Middle frontal gyrus (tissue), 1 donor: ENCODE measurements at regions not wholly inside any gene's neighbourhood (a gene's known extent, or its start where the extent isn't known, plus 50 kb on each side); places are given as distances from the start of the nearest gene placed in this dataset.
"Not testable (repeated sequence)": the region's sequence is repeated elsewhere in the genome, so short reads cannot be mapped to it uniquely, and the experiment has no call there.

Source experiments
- DNase-seq: peaks from one replicate; pipeline ENCODE4 v3.0.0-alpha.2; 2015; ENCODE audit warnings: low spot score; ENCODE audit errors: extremely low spot score

- no peak for DNase-seq
Measured at GRCh38 chr11:87878373-87878825, 296.8 kb downstream of the RAB38 start.

- DNase-seq: no peak
Measured at GRCh38 chr11:87871056-87871455, 304.2 kb downstream of the RAB38 start.

GRCh38 chr11:87870086-87870485, 305.2 kb downstream of the RAB38 start:
- DNase-seq: no peak

GRCh38 chr11:87866951-87867350, 308.3 kb downstream of the RAB38 start:
- no peak for DNase-seq

- DNase-seq: no peak
Measured at GRCh38 chr11:87861030-87861429, 314.2 kb downstream of the RAB38 start.

GRCh38 chr11:87859636-87860035, 315.6 kb downstream of the RAB38 start:
- DNase-seq: no peak

GRCh38 chr11:87851827-87852226, 323.4 kb downstream of the RAB38 start:
- no peak for DNase-seq

GRCh38 chr11:87851234-87851633, 324.0 kb downstream of the RAB38 start:
- no peak for DNase-seq

- no peak for DNase-seq
Measured at GRCh38 chr11:87849216-87849615, 326.0 kb downstream of the RAB38 start.

GRCh38 chr11:87840786-87841185, 334.5 kb downstream of the RAB38 start:
- no peak for DNase-seq

GRCh38 chr11:87832211-87832610, 343.0 kb downstream of the RAB38 start:
- no peak for DNase-seq

GRCh38 chr11:87820011-87820410, 355.2 kb downstream of the RAB38 start:
- no peak for DNase-seq

- peak; percentile 70 for DNase-seq
Measured at GRCh38 chr11:87819151-87819550, 356.1 kb downstream of the RAB38 start.

- no peak for DNase-seq
Measured at GRCh38 chr11:87812571-87813365, 362.5 kb downstream of the RAB38 start.

GRCh38 chr11:87810486-87810885, 364.8 kb downstream of the RAB38 start:
- DNase-seq: no peak

- DNase-seq: no peak
Measured at GRCh38 chr11:87809256-87809655, 366.0 kb downstream of the RAB38 start.

GRCh38 chr11:87804176-87804575, 371.1 kb downstream of the RAB38 start:
- no peak for DNase-seq

- DNase-seq: no peak
Measured at GRCh38 chr11:87803748-87804147, 371.5 kb downstream of the RAB38 start.

GRCh38 chr11:87784862-87785261, 390.4 kb downstream of the RAB38 start:
- DNase-seq: not testable (repeated sequence)

- no peak for DNase-seq
Measured at GRCh38 chr11:87780068-87780413, 395.2 kb downstream of the RAB38 start.

- DNase-seq: no peak
Measured at GRCh38 chr11:87779276-87780067, 395.8 kb downstream of the RAB38 start.

GRCh38 chr11:87778357-87778756, 396.9 kb downstream of the RAB38 start:
- DNase-seq: no peak

- DNase-seq: no peak
Measured at GRCh38 chr11:87775036-87775435, 400.2 kb downstream of the RAB38 start.
